ENCODE measurements at regions not wholly inside any gene's neighbourhood (a gene's known extent, or its start where the extent isn't known, plus 50 kb on each side); places are given as distances from the start of the nearest gene placed in this dataset.

- TF ChIP-seq CTCF (IDR thresholded peaks at IDR 0.05; ENCODE audit: low read depth, low read length, missing control alignments) = no peak
- in situ Hi-C loops (cut with HindIII; ENCODE audit: low pct_ligation_motif_present, low sequenced_read_pairs) = no loop called here
- no peak overlapping the region for H3K27ac ChIP-seq
- no peaks in the 10 kb centered on the region for H3K27me3 ChIP-seq (replicated peaks)
- no peak overlapping the region for H3K4me3 ChIP-seq (ENCODE audit: low read depth, low read length)
- DNase-seq = no peak
- no peaks in the 10 kb centered on the region for H3K36me3 ChIP-seq (replicated peaks)
Observed at GRCh38 chr5:57106661-57107060, 67.2 kb upstream of the GPBP1 start.

- in situ Hi-C loops (cut with HindIII; ENCODE audit: low pct_ligation_motif_present, low sequenced_read_pairs) = no loop called here
Observed at GRCh38 chr5:57111993-57112392, 61.9 kb upstream of the GPBP1 start.

GRCh38 chr5:57113481-57113880 is 60.4 kb upstream of the GPBP1 start:
- H3K4me3 ChIP-seq (ENCODE audit: low read depth, low read length) = no peak overlapping the region
- no peaks in the 10 kb centered on the region for H3K27me3 ChIP-seq (replicated peaks)
- in situ Hi-C loops (cut with HindIII; ENCODE audit: low pct_ligation_motif_present, low sequenced_read_pairs) = no loop called here
- no peak for TF ChIP-seq CTCF (IDR thresholded peaks at IDR 0.05; ENCODE audit: low read depth, low read length, missing control alignments)
- no peak overlapping the region for H3K27ac ChIP-seq
- no peak for DNase-seq
- no peaks in the 10 kb centered on the region for H3K36me3 ChIP-seq (replicated peaks)

More at GRCh38 chr5:57111993-57112392, 61.9 kb upstream of the GPBP1 start:
- TF ChIP-seq CTCF (IDR thresholded peaks at IDR 0.05; ENCODE audit: low read depth, low read length, missing control alignments) = no peak
- DNase-seq = no peak
- H3K27me3 ChIP-seq (replicated peaks) = no peaks in the 10 kb centered on the region
- H3K27ac ChIP-seq = no peak overlapping the region
- H3K36me3 ChIP-seq (replicated peaks) = no peaks in the 10 kb centered on the region
- H3K4me3 ChIP-seq (ENCODE audit: low read depth, low read length) = no peak overlapping the region

GRCh38 chr5:57117596-57117995 is 56.3 kb upstream of the GPBP1 start:
- TF ChIP-seq CTCF (IDR thresholded peaks at IDR 0.05; ENCODE audit: low read depth, low read length, missing control alignments) = no peak
- DNase-seq = no peak
- no peak overlapping the region for H3K27ac ChIP-seq
- no peaks in the 10 kb centered on the region for H3K36me3 ChIP-seq (replicated peaks)
- in situ Hi-C loops (cut with HindIII; ENCODE audit: low pct_ligation_motif_present, low sequenced_read_pairs) = no loop called here
- H3K27me3 ChIP-seq (replicated peaks) = no peaks in the 10 kb centered on the region
- H3K4me3 ChIP-seq (ENCODE audit: low read depth, low read length) = no peak overlapping the region

- DNase-seq = no peak
- in situ Hi-C loops (cut with HindIII; ENCODE audit: low pct_ligation_motif_present, low sequenced_read_pairs) = no loop called here
- Histone ChIP-seq H3K4me3 (ENCODE audit: low read depth, low read length) (no peak overlapping the region), H3K27ac (no peak overlapping the region), H3K36me3 (replicated peaks) (no peaks in the 10 kb centered on the region), H3K27me3 (replicated peaks) (no peaks in the 10 kb centered on the region)
- no peak for TF ChIP-seq CTCF (IDR thresholded peaks at IDR 0.05; ENCODE audit: low read depth, low read length, missing control alignments)
Observed at GRCh38 chr5:57119031-57119430, 54.8 kb upstream of the GPBP1 start.

- TF ChIP-seq CTCF (IDR thresholded peaks at IDR 0.05; ENCODE audit: low read depth, low read length, missing control alignments) = no peak
- in situ Hi-C loops (cut with HindIII; ENCODE audit: low pct_ligation_motif_present, low sequenced_read_pairs) = no loop called here
- Histone ChIP-seq H3K27me3 (replicated peaks) (no peaks in the 10 kb centered on the region), H3K36me3 (replicated peaks) (no peaks in the 10 kb centered on the region), H3K27ac (no peak overlapping the region), H3K4me3 (ENCODE audit: low read depth, low read length) (no peak overlapping the region)
- no peak for DNase-seq
Observed at GRCh38 chr5:57124014-57124413, 49.8 kb upstream of the GPBP1 start.
